Peyer's patch (tissue), 4 donors: ENCODE measurements at regions not wholly inside any gene's neighbourhood (a gene's known extent, or its start where the extent isn't known, plus 50 kb on each side); places are given as distances from the start of the nearest gene placed in this dataset.

Source experiments
- CTCF ChIP-seq, 6 experiments: fragments of 450-650 bp in 4 of 6; fragments of 200-600 bp in 2 of 6; sonication (generic) in 1 of 6; IDR thresholded peaks; one replicate each; pipeline ENCODE4 v1.5.1; 2017 to 2019; ENCODE audit warnings: antibody characterized with exemption in 6 of 6, mild to moderate bottlenecking in 3 of 6, moderate library complexity in 1 of 6
- POLR2A ChIP-seq, 2 donors: fragments of 450-650 bp; IDR thresholded peaks; one replicate each; pipeline ENCODE4 v1.5.1; 2017; ENCODE audit warnings: antibody characterized with exemption in 2 of 2, mild to moderate bottlenecking in 2 of 2, moderate library complexity in 2 of 2

- TF ChIP-seq CTCF (IDR thresholded peaks at IDR 0.05) (peak in 2 of 6 experiments; percentile 5 to 27), POLR2A (IDR thresholded peaks at IDR 0.05) (no peak)
Observed at GRCh38 chr4:159006202-159006601, 96.7 kb upstream of the RAPGEF2 start.
